GM23338 (cell line): ENCODE measurements at regions not wholly inside any gene's neighbourhood (a gene's known extent, or its start where the extent isn't known, plus 50 kb on each side); places are given as distances from the start of the nearest gene placed in this dataset.

Experiments
- ATAC-seq: fragments of 200-7000 bp; cut with Tn5 transposase; 3 replicates; pipeline ENCODE4 v1.9.1; 2020
- DNase-seq: peaks from one replicate; pipeline ENCODE4 v3.0.0-alpha.2; 2015; ENCODE audit warnings: low spot score
- H2AFZ ChIP-seq: fragments of 200-600 bp; sonication (generic); 2 replicates; pipeline ENCODE4 v1.8.0; 2016; ENCODE audit warnings: antibody characterized with exemption, mild to moderate bottlenecking, moderate library complexity
- H3F3A ChIP-seq: fragments of 200-600 bp; sonication (generic); replicated peaks from 2 replicates; pipeline ENCODE4 v1.8.0; 2017; ENCODE audit warnings: antibody characterized with exemption, mixed run types, low read depth
- H3K27ac ChIP-seq: fragments of 200-600 bp; sonication (generic); 2 replicates; pipeline ENCODE4 v1.6.1; 2016; ENCODE audit warnings: low read depth
- H3K27me3 ChIP-seq: fragments of 200-600 bp; sonication (generic); 2 replicates; pipeline ENCODE4 v1.8.0; 2016; ENCODE audit warnings: mild to moderate bottlenecking, mixed run types, moderate library complexity; ENCODE audit not compliant: insufficient read depth
- H3K36me3 ChIP-seq: fragments of 200-600 bp; sonication (generic); 2 replicates; pipeline ENCODE4 v1.8.0; 2016; ENCODE audit warnings: mild to moderate bottlenecking; ENCODE audit not compliant: insufficient read depth
- H3K4me1 ChIP-seq: fragments of 200-600 bp; sonication (generic); 2 replicates; pipeline ENCODE4 v1.8.0; 2016; ENCODE audit warnings: mild to moderate bottlenecking, moderate library complexity; ENCODE audit not compliant: insufficient read depth
- H3K4me2 ChIP-seq: fragments of 200-600 bp; sonication (generic); 2 replicates; pipeline ENCODE4 v1.7.1; 2017; ENCODE audit warnings: mixed run types
- H3K4me3 ChIP-seq: fragments of 200-600 bp; sonication (generic); 2 replicates; pipeline ENCODE4 v1.6.1; 2016; ENCODE audit warnings: mixed run types
- H3K79me2 ChIP-seq: fragments of 200-600 bp; sonication (generic); replicated peaks from 2 replicates; pipeline ENCODE4 v1.8.0; 2017; ENCODE audit warnings: mild to moderate bottlenecking; ENCODE audit not compliant: insufficient read depth
- H3K9me2 ChIP-seq: fragments of 200-600 bp; sonication (generic); 2 replicates; pipeline ENCODE4 v1.8.0; 2017; ENCODE audit not compliant: insufficient read depth
- H4K20me1 ChIP-seq: fragments of 200-600 bp; sonication (generic); replicated peaks from 2 replicates; pipeline ENCODE4 v1.8.0; 2017; ENCODE audit warnings: mild to moderate bottlenecking; ENCODE audit not compliant: insufficient read depth
- H3K27ac Mint-ChIP-seq: 2 replicates; pipeline ENCODE4 v1.8.0; 2020; ENCODE audit warnings: inconsistent platforms, mild to moderate bottlenecking, moderate library complexity, mixed read lengths
- H3K27me3 Mint-ChIP-seq: 3 replicates; pipeline ENCODE4 v1.8.0; 2022; ENCODE audit warnings: low read depth, mild to moderate bottlenecking, moderate library complexity, mixed read lengths, inconsistent platforms; ENCODE audit not compliant: insufficient read depth, poor library complexity
- H3K36me3 Mint-ChIP-seq: 3 replicates; pipeline ENCODE4 v1.8.0; 2021; ENCODE audit warnings: low read depth, mild to moderate bottlenecking, inconsistent platforms, moderate library complexity, mixed read lengths
- H3K4me1 Mint-ChIP-seq: 3 replicates; pipeline ENCODE4 v1.8.0; 2020; ENCODE audit warnings: mild to moderate bottlenecking, inconsistent platforms, mixed read lengths
- H3K4me3 Mint-ChIP-seq: 3 replicates; pipeline ENCODE4 v1.8.0; 2021; ENCODE audit warnings: moderate library complexity, mild to moderate bottlenecking, inconsistent platforms, mixed read lengths
- H3K9me3 Mint-ChIP-seq: 3 replicates; pipeline ENCODE4 v1.8.0; 2020; ENCODE audit warnings: moderate library complexity, mild to moderate bottlenecking, inconsistent platforms, mixed read lengths
- EZH2phosphoT487 ChIP-seq: fragments of 200-600 bp; sonication (generic); IDR thresholded peaks from one replicate; pipeline ENCODE4 v1.8.1; 2018; ENCODE audit warnings: antibody characterized with exemption; ENCODE audit not compliant: unreplicated experiment
- JUNB ChIP-seq: IDR thresholded peaks from one replicate; pipeline ENCODE4 v1.6.1; 2016; ENCODE audit warnings: antibody characterized with exemption; ENCODE audit not compliant: unreplicated experiment
- STAT1 ChIP-seq: IDR thresholded peaks from one replicate; pipeline ENCODE4 v1.6.1; 2016; ENCODE audit warnings: antibody characterized with exemption; ENCODE audit not compliant: unreplicated experiment
- ZNF331 ChIP-seq: fragments of 250-450 bp; sonication (Bioruptor Pico); IDR thresholded peaks from 2 replicates; pipeline ENCODE4 v1.5.0; 2020; ENCODE audit warnings: low read depth, mild to moderate bottlenecking, moderate library complexity
- TF ChIP-seq, protein P1 (sequence below), 2 experiments: fragments of 200-600 bp in 1 of 2; sonication (generic) in 1 of 2; conservative IDR thresholded peaks; 2 replicates each; pipeline versions ENCODE4 v1.5.1 to v1.6.1; 2016 to 2017; ENCODE audit warnings: antibody characterized with exemption in 2 of 2, low read depth in 2 of 2, mild to moderate bottlenecking in 2 of 2, moderate library complexity in 1 of 2
- TF ChIP-seq, protein P2 (sequence below): IDR thresholded peaks from 2 replicates; pipeline ENCODE4 v1.6.1; 2016; ENCODE audit warnings: antibody characterized with exemption
- TF ChIP-seq, protein P3 (sequence below): fragments of 250-450 bp; sonication (Bioruptor Pico); IDR thresholded peaks from 2 replicates; pipeline ENCODE4 v1.5.0; 2020; ENCODE audit warnings: mild to moderate bottlenecking, moderate library complexity

DNA sequence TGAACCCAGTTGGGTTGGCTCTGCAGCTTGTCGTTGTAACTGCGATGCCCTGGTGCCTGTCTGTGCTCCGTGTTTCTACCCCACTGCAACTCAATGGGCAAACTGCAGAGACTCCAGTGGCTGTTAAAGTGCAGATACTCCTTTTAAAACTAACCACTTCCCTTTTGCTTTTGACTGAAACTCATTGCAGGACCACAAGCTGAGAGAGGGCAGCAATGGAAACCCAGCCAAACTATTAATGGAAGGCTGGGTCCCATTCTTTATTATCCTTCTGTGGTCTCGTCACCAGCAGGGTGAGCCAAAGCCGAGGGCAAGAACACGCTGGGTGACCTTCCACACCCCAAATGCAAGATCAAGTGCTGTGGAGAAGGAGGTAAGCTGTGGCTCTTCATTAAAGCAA, 910.4 kb downstream of the VRK1 start:
- Histone ChIP-seq H3F3A (no peaks in the 10 kb centered on the region; the same call in 1 of the 2 replicates), H3K79me2 (no peaks in the 10 kb centered on the region), H2AFZ (peak overlapping the region; percentile 43; the same call in 1 of the 2 replicates), H3K4me2 (no peak overlapping the region), H3K27me3 (no peaks in the 10 kb centered on the region), H3K36me3 (no peaks in the 10 kb centered on the region), H3K4me1 (peaks cover 51% of the 10 kb centered on the region), H3K4me3 (no peak overlapping the region), H3K9me2 (peaks cover 19% of the 10 kb centered on the region; the same call in 1 of the 2 replicates), H4K20me1 (no peaks in the 10 kb centered on the region), H3K27ac (no peak overlapping the region)
- no peak overlapping the region for H3K4me3 Mint-ChIP-seq
- DNase-seq (no peak), ATAC-seq (no peak)
- no peak overlapping the region for H3K27ac Mint-ChIP-seq
- H3K36me3 Mint-ChIP-seq: peaks cover 12% of the 10 kb centered on the region
- peaks cover 44% of the 10 kb centered on the region for H3K4me1 Mint-ChIP-seq
- no peak for TF ChIP-seq JUNB
- TF ChIP-seq EZH2phosphoT487: no peak
- TF ChIP-seq, protein P1, sequence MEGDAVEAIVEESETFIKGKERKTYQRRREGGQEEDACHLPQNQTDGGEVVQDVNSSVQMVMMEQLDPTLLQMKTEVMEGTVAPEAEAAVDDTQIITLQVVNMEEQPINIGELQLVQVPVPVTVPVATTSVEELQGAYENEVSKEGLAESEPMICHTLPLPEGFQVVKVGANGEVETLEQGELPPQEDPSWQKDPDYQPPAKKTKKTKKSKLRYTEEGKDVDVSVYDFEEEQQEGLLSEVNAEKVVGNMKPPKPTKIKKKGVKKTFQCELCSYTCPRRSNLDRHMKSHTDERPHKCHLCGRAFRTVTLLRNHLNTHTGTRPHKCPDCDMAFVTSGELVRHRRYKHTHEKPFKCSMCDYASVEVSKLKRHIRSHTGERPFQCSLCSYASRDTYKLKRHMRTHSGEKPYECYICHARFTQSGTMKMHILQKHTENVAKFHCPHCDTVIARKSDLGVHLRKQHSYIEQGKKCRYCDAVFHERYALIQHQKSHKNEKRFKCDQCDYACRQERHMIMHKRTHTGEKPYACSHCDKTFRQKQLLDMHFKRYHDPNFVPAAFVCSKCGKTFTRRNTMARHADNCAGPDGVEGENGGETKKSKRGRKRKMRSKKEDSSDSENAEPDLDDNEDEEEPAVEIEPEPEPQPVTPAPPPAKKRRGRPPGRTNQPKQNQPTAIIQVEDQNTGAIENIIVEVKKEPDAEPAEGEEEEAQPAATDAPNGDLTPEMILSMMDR (conservative IDR thresholded peaks at IDR 0.05; ENCODE audit: low read depth in 2 of 2): peak; percentile 16 to 48; a peak in 2 of 4 replicates
- peaks cover 12% of the 10 kb centered on the region for H3K9me3 Mint-ChIP-seq
- H3K27me3 Mint-ChIP-seq: no peaks in the 10 kb centered on the region

DNA sequence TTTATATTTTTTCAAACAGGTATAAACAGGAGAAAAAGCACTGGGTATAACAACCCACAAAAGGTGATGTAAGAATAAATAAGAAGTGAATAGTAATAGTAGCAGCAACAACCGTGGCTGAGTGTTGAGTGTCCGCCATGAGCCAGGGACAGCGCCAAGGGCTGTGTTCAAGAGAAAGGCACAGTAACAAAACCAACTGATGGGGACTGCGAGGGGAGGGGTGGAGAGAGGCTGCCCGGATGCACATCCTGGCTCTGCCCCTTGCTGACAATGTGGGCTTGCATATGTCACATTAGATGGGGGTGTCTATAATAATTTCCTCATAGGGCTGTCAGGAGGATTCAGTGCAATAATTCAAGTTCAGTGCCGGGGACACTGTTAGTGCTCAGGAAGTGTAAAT, 912.4 kb downstream of the VRK1 start:
- no peak for DNase-seq
- no peaks in the 10 kb centered on the region for H3K36me3 ChIP-seq
- H3K27me3 ChIP-seq: no peaks in the 10 kb centered on the region
- no peak overlapping the region for H3K4me2 ChIP-seq
- H3K9me2 ChIP-seq: peaks cover 19% of the 10 kb centered on the region; the same call in 1 of the 2 replicates
- H3K27me3 Mint-ChIP-seq: no peaks in the 10 kb centered on the region
- H3K4me1 ChIP-seq: peaks cover 36% of the 10 kb centered on the region
- no peaks in the 10 kb centered on the region; the same call in 2 of the 3 replicates for H3K9me3 Mint-ChIP-seq
- 0 out of 3 replicates have a peak, but pooled peaks cover under 1% of the 10 kb centered on the region for H3K36me3 Mint-ChIP-seq
- no peaks in the 10 kb centered on the region for H3K79me2 ChIP-seq
- no peak overlapping the region for H3K27ac Mint-ChIP-seq
- H3F3A ChIP-seq: no peaks in the 10 kb centered on the region
- H3K4me1 Mint-ChIP-seq: peaks cover 25% of the 10 kb centered on the region
- no peaks in the 10 kb centered on the region for H4K20me1 ChIP-seq
- no peak overlapping the region for H3K4me3 Mint-ChIP-seq
- H3K27ac ChIP-seq: no peak overlapping the region
- no peak overlapping the region for H3K4me3 ChIP-seq
- H2AFZ ChIP-seq: no peak overlapping the region
- ATAC-seq: no peak
- TF ChIP-seq, protein P2, sequence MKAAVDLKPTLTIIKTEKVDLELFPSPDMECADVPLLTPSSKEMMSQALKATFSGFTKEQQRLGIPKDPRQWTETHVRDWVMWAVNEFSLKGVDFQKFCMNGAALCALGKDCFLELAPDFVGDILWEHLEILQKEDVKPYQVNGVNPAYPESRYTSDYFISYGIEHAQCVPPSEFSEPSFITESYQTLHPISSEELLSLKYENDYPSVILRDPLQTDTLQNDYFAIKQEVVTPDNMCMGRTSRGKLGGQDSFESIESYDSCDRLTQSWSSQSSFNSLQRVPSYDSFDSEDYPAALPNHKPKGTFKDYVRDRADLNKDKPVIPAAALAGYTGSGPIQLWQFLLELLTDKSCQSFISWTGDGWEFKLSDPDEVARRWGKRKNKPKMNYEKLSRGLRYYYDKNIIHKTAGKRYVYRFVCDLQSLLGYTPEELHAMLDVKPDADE: no peak
- TF ChIP-seq EZH2phosphoT487: no peak
- TF ChIP-seq, protein P3, sequence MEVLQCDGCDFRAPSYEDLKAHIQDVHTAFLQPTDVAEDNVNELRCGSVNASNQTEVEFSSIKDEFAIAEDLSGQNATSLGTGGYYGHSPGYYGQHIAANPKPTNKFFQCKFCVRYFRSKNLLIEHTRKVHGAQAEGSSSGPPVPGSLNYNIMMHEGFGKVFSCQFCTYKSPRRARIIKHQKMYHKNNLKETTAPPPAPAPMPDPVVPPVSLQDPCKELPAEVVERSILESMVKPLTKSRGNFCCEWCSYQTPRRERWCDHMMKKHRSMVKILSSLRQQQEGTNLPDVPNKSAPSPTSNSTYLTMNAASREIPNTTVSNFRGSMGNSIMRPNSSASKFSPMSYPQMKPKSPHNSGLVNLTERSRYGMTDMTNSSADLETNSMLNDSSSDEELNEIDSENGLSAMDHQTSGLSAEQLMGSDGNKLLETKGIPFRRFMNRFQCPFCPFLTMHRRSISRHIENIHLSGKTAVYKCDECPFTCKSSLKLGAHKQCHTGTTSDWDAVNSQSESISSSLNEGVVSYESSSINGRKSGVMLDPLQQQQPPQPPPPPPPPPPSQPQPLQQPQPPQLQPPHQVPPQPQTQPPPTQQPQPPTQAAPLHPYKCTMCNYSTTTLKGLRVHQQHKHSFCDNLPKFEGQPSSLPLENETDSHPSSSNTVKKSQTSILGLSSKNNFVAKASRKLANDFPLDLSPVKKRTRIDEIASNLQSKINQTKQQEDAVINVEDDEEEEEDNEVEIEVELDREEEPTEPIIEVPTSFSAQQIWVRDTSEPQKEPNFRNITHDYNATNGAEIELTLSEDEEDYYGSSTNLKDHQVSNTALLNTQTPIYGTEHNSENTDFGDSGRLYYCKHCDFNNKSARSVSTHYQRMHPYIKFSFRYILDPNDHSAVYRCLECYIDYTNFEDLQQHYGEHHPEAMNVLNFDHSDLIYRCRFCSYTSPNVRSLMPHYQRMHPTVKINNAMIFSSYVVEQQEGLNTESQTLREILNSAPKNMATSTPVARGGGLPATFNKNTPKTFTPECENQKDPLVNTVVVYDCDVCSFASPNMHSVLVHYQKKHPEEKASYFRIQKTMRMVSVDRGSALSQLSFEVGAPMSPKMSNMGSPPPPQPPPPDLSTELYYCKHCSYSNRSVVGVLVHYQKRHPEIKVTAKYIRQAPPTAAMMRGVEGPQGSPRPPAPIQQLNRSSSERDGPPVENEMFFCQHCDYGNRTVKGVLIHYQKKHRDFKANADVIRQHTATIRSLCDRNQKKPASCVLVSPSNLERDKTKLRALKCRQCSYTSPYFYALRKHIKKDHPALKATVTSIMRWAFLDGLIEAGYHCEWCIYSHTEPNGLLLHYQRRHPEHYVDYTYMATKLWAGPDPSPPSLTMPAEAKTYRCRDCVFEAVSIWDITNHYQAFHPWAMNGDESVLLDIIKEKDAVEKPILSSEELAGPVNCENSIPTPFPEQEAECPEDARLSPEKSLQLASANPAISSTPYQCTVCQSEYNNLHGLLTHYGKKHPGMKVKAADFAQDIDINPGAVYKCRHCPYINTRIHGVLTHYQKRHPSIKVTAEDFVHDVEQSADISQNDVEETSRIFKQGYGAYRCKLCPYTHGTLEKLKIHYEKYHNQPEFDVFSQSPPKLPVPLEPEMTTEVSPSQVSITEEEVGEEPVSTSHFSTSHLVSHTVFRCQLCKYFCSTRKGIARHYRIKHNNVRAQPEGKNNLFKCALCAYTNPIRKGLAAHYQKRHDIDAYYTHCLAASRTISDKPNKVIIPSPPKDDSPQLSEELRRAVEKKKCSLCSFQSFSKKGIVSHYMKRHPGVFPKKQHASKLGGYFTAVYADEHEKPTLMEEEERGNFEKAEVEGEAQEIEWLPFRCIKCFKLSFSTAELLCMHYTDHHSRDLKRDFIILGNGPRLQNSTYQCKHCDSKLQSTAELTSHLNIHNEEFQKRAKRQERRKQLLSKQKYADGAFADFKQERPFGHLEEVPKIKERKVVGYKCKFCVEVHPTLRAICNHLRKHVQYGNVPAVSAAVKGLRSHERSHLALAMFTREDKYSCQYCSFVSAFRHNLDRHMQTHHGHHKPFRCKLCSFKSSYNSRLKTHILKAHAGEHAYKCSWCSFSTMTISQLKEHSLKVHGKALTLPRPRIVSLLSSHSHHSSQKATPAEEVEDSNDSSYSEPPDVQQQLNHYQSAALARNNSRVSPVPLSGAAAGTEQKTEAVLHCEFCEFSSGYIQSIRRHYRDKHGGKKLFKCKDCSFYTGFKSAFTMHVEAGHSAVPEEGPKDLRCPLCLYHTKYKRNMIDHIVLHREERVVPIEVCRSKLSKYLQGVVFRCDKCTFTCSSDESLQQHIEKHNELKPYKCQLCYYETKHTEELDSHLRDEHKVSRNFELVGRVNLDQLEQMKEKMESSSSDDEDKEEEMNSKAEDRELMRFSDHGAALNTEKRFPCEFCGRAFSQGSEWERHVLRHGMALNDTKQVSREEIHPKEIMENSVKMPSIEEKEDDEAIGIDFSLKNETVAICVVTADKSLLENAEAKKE (CRISPR knock-in tag): no peak
- TF ChIP-seq ZNF331: no peak
- no peak for TF ChIP-seq STAT1
- no peak for TF ChIP-seq JUNB
- TF ChIP-seq, protein P1 (conservative IDR thresholded peaks at IDR 0.05; ENCODE audit: low read depth in 2 of 2): no peak
